ENCODE measurements at regions not wholly inside any gene's neighbourhood (a gene's known extent, or its start where the extent isn't known, plus 50 kb on each side); places are given as distances from the start of the nearest gene placed in this dataset.

- Mint-ChIP-seq H3K4me1 (no peaks in the 10 kb centered on the region), H3K36me3 (ENCODE audit: insufficient read depth in 1 of 3, low read depth in 3 of 3) (no peaks in the 10 kb centered on the region; a peak in 1 of 7 replicates), H3K27me3 (ENCODE audit: low read depth) (no peaks in the 10 kb centered on the region; the same call in 1 of the 2 replicates), H3K27ac (0 out of 7 replicates have a peak overlapping the region, but pooled peaks of 1 of the 3 experiments have one; percentile 21), H3K4me3 (no peak overlapping the region), H3K9me3 (no peaks in the 10 kb centered on the region)
- no peaks in the 10 kb centered on the region for H3K4me1 ChIP-seq (ENCODE audit: insufficient read depth, low read length)
- H3K9me3 ChIP-seq (ENCODE audit: control insufficient read depth, low read depth, low read length) = no peaks in the 10 kb centered on the region
- no peak overlapping the region for H3T11ph ChIP-seq (ENCODE audit: low read length)
- H4K91ac ChIP-seq (ENCODE audit: insufficient read length, low read depth, low read length) = no peak overlapping the region
- H3K56ac ChIP-seq (ENCODE audit: insufficient read length, low read depth, low read length) = no peak overlapping the region
- no peak overlapping the region for H3K18ac ChIP-seq (ENCODE audit: insufficient read length, low read depth, low read length)
- no peak overlapping the region for H2BK120ac ChIP-seq (ENCODE audit: low read depth, low read length, poor library complexity, severe bottlenecking)
- H2AK5ac ChIP-seq (ENCODE audit: insufficient read length, low read length) = no peak overlapping the region
- H3K4me2 ChIP-seq (ENCODE audit: insufficient read depth, insufficient read length, low read length) = no peak overlapping the region
- H3K9ac ChIP-seq (ENCODE audit: extremely low read depth, insufficient read length, low read length) = no peak overlapping the region
- H2AFZ ChIP-seq (ENCODE audit: low read length) = no peak overlapping the region
- no peak overlapping the region for H2BK12ac ChIP-seq (ENCODE audit: insufficient read length, low read depth, low read length)
- H4K20me1 ChIP-seq (ENCODE audit: control insufficient read depth, insufficient read depth, insufficient read length) = peaks cover 2% of the 10 kb centered on the region
- H3K14ac ChIP-seq (ENCODE audit: insufficient read depth, low read length) = no peak overlapping the region
- H3K27me3 ChIP-seq (ENCODE audit: insufficient read depth, low read length) = no peaks in the 10 kb centered on the region
- no peak overlapping the region for H3K27ac ChIP-seq (ENCODE audit: insufficient read length, low read depth, low read length)
- H2BK20ac ChIP-seq (ENCODE audit: low read depth, low read length, poor library complexity, severe bottlenecking) = no peak overlapping the region
- no CpG with 5 or more reads among the region's 4 CpGs for whole genome bisulfite sequencing (ENCODE audit: extremely low coverage, insufficient read length, low lambda C conversion rate)
- H2BK15ac ChIP-seq (ENCODE audit: low read depth, low read length) = no peak overlapping the region
- no peak for DNase-seq
- H4K8ac ChIP-seq (replicated peaks; ENCODE audit: insufficient read length, low read depth, low read length) = no peak overlapping the region
- H4K5ac ChIP-seq (ENCODE audit: insufficient read length, low read depth, low read length) = no peak overlapping the region
- H3K23ac ChIP-seq (ENCODE audit: insufficient read length, low read depth, low read length) = no peak overlapping the region
- no peaks in the 10 kb centered on the region for H3K79me2 ChIP-seq (ENCODE audit: insufficient read depth, low read length)
- no peaks in the 10 kb centered on the region for H3K79me1 ChIP-seq (ENCODE audit: insufficient read depth, low read depth, low read length, poor library complexity, severe bottlenecking)
- TF ChIP-seq CTCF (conservative IDR thresholded peaks at IDR 0.05) = no peak
- no peak overlapping the region for H3K4ac ChIP-seq (ENCODE audit: low read depth, low read length)
- no peak overlapping the region for H2BK5ac ChIP-seq (ENCODE audit: insufficient read length, low read length)
- no peaks in the 10 kb centered on the region for H3K23me2 ChIP-seq (ENCODE audit: insufficient read length, low read depth, low read length, poor library complexity, severe bottlenecking)
Measured at GRCh38 chr2:107094450-107094986, 208.6 kb upstream of the ST6GAL2 start.

All from H9 (cell line).